NCI-H345 treated with DMSO at 0.1 percent for 48 hours (cell line): ENCODE measurements at regions not wholly inside any gene's neighbourhood (a gene's known extent, or its start where the extent isn't known, plus 50 kb on each side); places are given as distances from the start of the nearest gene placed in this dataset.

Experiments
- DNase-seq: peaks from one replicate; lab custom pipeline; 2025; ENCODE audit not compliant: unreplicated experiment; lab: John Stamatoyannopoulos, UW

- no peak for DNase-seq
Observed at GRCh38 chr3:176798680-176799079, 398.6 kb downstream of the TBL1XR1 start.

GRCh38 chr3:176796371-176796770, 400.9 kb downstream of the TBL1XR1 start:
- no peak for DNase-seq

- no peak for DNase-seq
Observed at GRCh38 chr3:176795891-176796290, 401.4 kb downstream of the TBL1XR1 start.

GRCh38 chr3:176794406-176794805, 402.9 kb downstream of the TBL1XR1 start:
- no peak for DNase-seq

- no peak for DNase-seq
Observed at GRCh38 chr3:176789947-176790346, 407.3 kb downstream of the TBL1XR1 start.

- DNase-seq, result no peak
Observed at GRCh38 chr3:176789281-176789705, 408.0 kb downstream of the TBL1XR1 start.

- no peak for DNase-seq
Observed at GRCh38 chr3:176787506-176787905, 409.8 kb downstream of the TBL1XR1 start.

GRCh38 chr3:176785171-176785570, 412.1 kb downstream of the TBL1XR1 start:
- DNase-seq, result no peak

GRCh38 chr3:176780766-176781165, 416.5 kb downstream of the TBL1XR1 start:
- no peak for DNase-seq

GRCh38 chr3:176776622-176777175, 420.6 kb downstream of the TBL1XR1 start:
- DNase-seq, result peak; percentile 58

- no peak for DNase-seq
Observed at GRCh38 chr3:176769547-176770190, 427.6 kb downstream of the TBL1XR1 start.

- DNase-seq, result no peak
Observed at GRCh38 chr3:176767385-176767784, 429.9 kb downstream of the TBL1XR1 start.

GRCh38 chr3:176766862-176767261, 430.4 kb downstream of the TBL1XR1 start:
- no peak for DNase-seq

- DNase-seq, result no peak
Observed at GRCh38 chr3:176765382-176765900, 431.8 kb downstream of the TBL1XR1 start.

GRCh38 chr3:176759815-176760506, 437.3 kb downstream of the TBL1XR1 start:
- DNase-seq, result no peak

- DNase-seq, result no peak
Observed at GRCh38 chr3:176757429-176757828, 439.9 kb downstream of the TBL1XR1 start.

GRCh38 chr3:176755977-176756376, 441.3 kb downstream of the TBL1XR1 start:
- no peak for DNase-seq

- DNase-seq, result no peak
Observed at GRCh38 chr3:176755552-176755951, 441.7 kb downstream of the TBL1XR1 start.

GRCh38 chr3:176741664-176742047, 455.6 kb downstream of the TBL1XR1 start:
- no peak for DNase-seq

- no peak for DNase-seq
Observed at GRCh38 chr3:176740906-176741663, 456.2 kb downstream of the TBL1XR1 start.

GRCh38 chr3:176739159-176739558, 458.1 kb downstream of the TBL1XR1 start:
- no peak for DNase-seq
